ENCODE measurements at regions not wholly inside any gene's neighbourhood (a gene's known extent, or its start where the extent isn't known, plus 50 kb on each side); places are given as distances from the start of the nearest gene placed in this dataset.
"Not testable (repeated sequence)": the region's sequence is repeated elsewhere in the genome, so short reads cannot be mapped to it uniquely, and the experiment has no call there.

- TF ChIP-seq CTCF, POLR2A (IDR thresholded peaks at IDR 0.05): not testable (repeated sequence)
Measured at GRCh38 chr14:71167325-71167950, 260.2 kb downstream of the PCNX1 start.

Measured in stomach (tissue), 4 donors.